Prostate gland (tissue), 2 donors: ENCODE measurements at regions not wholly inside any gene's neighbourhood (a gene's known extent, or its start where the extent isn't known, plus 50 kb on each side); places are given as distances from the start of the nearest gene placed in this dataset.
A peak's percentile ranks its signal among the peaks of the same experiment; 100 is the strongest.

Experiments
- DNase-seq: peaks from one replicate; pipeline ENCODE4 v3.0.0-alpha.2; 2019; ENCODE audit warnings: low spot score
- H3K27ac ChIP-seq, 2 donors: fragments of 200-600 bp; sonication (generic); 2 replicates each; pipeline ENCODE4 v1.5.1; 2017 to 2019
- H3K27me3 ChIP-seq: fragments of 200-600 bp; sonication (generic); replicated peaks from 2 replicates; pipeline ENCODE4 v1.5.1; 2019; ENCODE audit not compliant: insufficient read depth
- H3K36me3 ChIP-seq, 2 donors: fragments of 200-600 bp; sonication (generic); 1 replicate in 1 of 2; 2 replicates in 1 of 2; pipeline versions ENCODE4 v1.5.1 to v1.8.1; 2017 to 2019
- H3K4me1 ChIP-seq: fragments of 200-600 bp; sonication (generic); replicated peaks from 2 replicates; pipeline ENCODE4 v1.5.1; 2019
- H3K4me3 ChIP-seq, 2 donors: fragments of 200-600 bp; sonication (generic); 2 replicates each; pipeline ENCODE4 v1.5.1; 2017 to 2019
- H3K9me3 ChIP-seq: fragments of 200-600 bp; sonication (generic); 2 replicates; pipeline ENCODE4 v1.5.1; 2017
- CTCF ChIP-seq, 4 experiments: fragments of 200-600 bp in 2 of 4; fragments of 450-650 bp in 2 of 4; sonication (generic) in 2 of 4; IDR thresholded peaks; 1 replicate in 3 of 4; 2 replicates in 1 of 4; pipeline ENCODE4 v1.5.1; 2016 to 2019; ENCODE audit warnings: antibody characterized with exemption in 4 of 4, mild to moderate bottlenecking in 2 of 4, moderate library complexity in 2 of 4
- POLR2A ChIP-seq: fragments of 450-650 bp; IDR thresholded peaks from one replicate; pipeline ENCODE4 v1.6.1; 2016; ENCODE audit warnings: antibody characterized with exemption, mild to moderate bottlenecking
- POLR2AphosphoS5 ChIP-seq: sonication (generic); formaldehyde crosslinking; IDR thresholded peaks from one replicate; pipeline ENCODE4 v1.6.1; 2017; ENCODE audit warnings: antibody characterized with exemption
- WGBS: methylation state at CpG from one replicate; pipeline ENCODE4 v1.1.5; 2018; 5-methylcytosine and 5-hydroxymethylcytosine counted together
- intact Hi-C: fragments of 100-400 bp; cut with DNase I; formaldehyde crosslinking; loops from one replicate; pipeline ENCODE4 v1.14.2; 2022

GRCh38 chr20:4066551-4066950 is 51.2 kb upstream of the RNF24 start:
- TF ChIP-seq CTCF (IDR thresholded peaks at IDR 0.05), result no peak
- no peak for TF ChIP-seq POLR2AphosphoS5
- TF ChIP-seq POLR2A, result no peak
- no peaks in the 10 kb centered on the region for H3K27me3 ChIP-seq
- no peak for DNase-seq
- no peak overlapping the region for H3K4me3 ChIP-seq
- H3K4me1 ChIP-seq, result no peaks in the 10 kb centered on the region
- intact Hi-C loops, result loop anchor here (5.0 kb wide), 1 partner anchor 49 kb away; the partner anchor contains the start of gene RNF24
- no peak overlapping the region for H3K27ac ChIP-seq
- no peaks in the 10 kb centered on the region for H3K36me3 ChIP-seq
- WGBS, result 91% methylated on average over 5 of the region's 5 CpGs
- H3K9me3 ChIP-seq, result no peaks in the 10 kb centered on the region

- Histone ChIP-seq H3K36me3 (no peaks in the 10 kb centered on the region), H3K9me3 (no peaks in the 10 kb centered on the region), H3K4me1 (peaks cover 2% of the 10 kb centered on the region), H3K27ac (peak overlapping the region; percentile 66 to 75), H3K4me3 (no peak overlapping the region), H3K27me3 (no peaks in the 10 kb centered on the region)
- WGBS, result 47% methylated on average over 2 of the region's 2 CpGs
- TF ChIP-seq POLR2AphosphoS5 (no peak), CTCF (IDR thresholded peaks at IDR 0.05) (no peak), POLR2A (no peak)
- no peak for DNase-seq
- intact Hi-C loops, result loop anchor here (5.0 kb wide), 1 partner anchor 48 kb away; the partner anchor contains the start of gene RNF24
Measured at GRCh38 chr20:4065391-4065844, 50.1 kb upstream of the RNF24 start.
